ENCODE measurements at regions not wholly inside any gene's neighbourhood (a gene's known extent, or its start where the extent isn't known, plus 50 kb on each side); places are given as distances from the start of the nearest gene placed in this dataset.
A peak's percentile ranks its signal among the peaks of the same experiment; 100 is the strongest.
"Not testable (repeated sequence)": the region's sequence is repeated elsewhere in the genome, so short reads cannot be mapped to it uniquely, and the experiment has no call there.

DNA sequence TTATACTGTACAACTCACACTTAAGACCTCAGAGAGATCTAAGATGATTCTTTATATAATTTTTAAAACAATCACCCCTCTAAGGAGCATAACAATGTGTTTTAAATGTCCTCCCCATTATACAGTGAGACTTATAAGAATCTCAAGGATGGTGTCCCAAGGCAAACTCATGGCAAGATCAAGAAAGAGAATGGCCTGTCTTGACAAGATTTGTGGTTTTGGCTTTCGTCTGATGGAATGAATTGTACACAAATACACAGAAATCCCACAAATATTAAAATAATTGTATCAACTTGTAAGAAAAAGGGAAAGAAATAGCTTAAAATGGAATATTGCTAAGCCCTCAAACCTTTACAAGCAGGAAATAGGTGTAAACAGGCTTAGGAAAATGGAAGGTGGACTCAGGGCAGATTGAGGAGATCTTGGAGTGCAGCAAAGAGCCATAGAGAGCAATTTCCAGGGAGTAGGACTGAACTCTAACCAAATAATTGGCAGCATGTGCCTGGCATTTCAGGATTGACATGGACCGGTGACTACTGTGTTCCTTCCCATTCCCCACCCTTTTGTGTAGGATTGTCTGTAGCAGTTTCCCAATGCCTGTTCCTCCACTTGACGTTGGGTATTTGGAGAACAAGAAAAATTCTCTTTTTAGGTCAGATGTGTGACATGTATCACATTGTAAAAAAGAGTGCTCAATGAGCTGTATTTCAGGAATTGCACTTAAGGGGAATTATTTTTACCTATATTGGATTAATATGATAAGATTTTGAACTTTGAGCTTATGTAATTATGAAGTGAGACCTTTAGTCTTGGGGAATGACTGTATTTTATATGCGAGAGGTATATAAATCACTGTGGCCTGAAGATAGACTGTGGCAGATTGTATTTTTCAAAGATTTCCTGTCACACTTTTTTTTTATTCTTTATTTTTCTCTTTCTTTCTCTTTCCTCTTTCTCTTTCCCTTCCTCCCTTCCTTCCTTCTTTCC lies 317.8 kb upstream of the SLITRK3 start:
- no peak for DNase-seq

DNA sequence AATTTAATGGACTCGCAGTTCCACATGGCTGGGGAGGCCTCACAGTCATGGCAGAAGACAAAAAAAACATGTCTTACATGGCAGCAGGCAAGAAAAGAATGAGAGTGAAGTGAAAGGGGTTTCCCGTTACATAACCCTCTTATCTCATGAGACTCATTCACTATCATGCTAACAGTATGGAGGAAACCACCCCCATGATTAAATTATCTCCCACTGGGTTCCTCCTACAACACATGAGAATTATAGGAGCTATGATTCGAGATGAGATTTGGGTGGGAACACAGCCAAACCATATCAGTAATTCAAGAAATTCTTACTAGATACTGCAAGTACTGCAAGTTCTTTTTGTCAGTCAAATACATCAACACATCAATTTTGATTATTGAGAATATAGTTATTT lies 311.4 kb upstream of the SLITRK3 start:
- no peak for DNase-seq

DNA sequence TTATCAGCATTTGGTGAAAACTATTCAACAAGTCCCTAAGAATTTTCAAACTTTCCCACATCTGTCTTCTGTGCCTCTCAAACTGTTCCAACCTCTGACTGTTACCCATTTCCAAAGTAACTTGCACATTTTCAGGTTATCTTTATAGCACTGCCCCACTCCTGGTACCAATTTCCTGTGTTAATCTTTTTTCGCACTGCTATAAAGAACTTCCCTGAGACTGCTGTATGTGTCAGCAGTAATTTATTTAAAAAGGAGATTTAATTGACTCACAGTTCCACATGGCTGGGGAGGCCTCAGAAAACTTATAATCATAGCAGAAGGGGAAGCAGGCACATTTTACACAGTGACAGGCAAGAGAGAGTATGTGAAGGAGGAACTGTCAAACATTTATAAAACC lies 310.9 kb upstream of the SLITRK3 start:
- no peak for DNase-seq

DNA sequence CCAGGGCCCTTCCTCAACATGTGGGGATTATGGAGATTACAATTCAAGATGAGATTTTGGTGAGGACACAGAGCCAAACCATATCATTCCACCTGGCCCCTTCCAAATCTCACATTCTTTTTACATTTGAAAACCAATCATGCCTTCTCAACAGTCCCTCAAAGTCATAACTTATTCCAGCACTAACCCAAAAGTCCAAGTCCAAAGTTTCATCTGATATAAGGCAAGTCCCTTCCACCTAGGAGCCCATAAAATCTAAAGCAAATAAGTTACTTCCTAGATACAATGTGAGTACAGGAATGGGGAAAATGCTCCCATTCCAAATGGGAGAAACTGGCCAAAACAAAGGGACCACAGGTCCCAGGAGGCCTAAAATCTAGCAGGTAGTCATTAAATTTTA lies 309.5 kb upstream of the SLITRK3 start:
- no peak for DNase-seq

DNA sequence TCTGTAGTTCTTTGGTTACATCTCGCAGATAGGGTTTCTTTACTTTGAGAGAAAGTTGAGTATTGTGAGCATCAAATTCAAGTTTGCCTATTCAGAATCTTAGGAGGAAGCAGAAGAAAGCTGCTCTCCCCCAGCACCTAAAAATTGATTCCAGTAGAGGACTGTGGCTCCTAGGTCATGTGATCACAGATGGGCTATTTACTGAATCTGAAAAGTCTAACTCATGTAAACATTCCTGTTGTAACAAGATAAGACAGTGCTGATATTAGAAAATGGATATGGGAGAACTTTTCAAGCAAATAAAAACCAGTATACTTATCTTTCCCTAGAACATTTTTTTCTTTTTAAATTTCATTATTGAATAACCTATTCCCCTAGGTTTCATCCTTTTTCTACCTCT lies 308.4 kb upstream of the SLITRK3 start:
- no peak for DNase-seq

DNA sequence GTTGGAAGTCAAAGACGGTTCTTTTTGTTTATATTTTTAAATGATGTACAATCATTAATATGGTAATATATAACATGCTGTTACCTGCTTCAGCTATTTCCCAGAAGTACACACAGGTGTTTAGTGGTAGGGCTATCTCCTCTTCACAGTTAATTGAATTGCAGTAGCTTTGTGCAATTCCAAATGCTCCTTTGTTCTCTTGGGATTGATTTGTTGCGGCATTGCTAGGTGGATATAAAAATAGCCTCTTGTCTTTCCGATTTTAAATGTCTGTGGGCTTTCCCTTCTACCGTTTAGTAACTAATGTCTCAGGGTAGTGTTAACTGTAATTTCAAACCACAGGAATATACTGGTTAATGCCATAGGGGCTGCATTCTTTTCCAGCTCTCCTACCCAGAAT lies 307.6 kb upstream of the SLITRK3 start:
- DNase-seq: peak; percentile 71

DNA sequence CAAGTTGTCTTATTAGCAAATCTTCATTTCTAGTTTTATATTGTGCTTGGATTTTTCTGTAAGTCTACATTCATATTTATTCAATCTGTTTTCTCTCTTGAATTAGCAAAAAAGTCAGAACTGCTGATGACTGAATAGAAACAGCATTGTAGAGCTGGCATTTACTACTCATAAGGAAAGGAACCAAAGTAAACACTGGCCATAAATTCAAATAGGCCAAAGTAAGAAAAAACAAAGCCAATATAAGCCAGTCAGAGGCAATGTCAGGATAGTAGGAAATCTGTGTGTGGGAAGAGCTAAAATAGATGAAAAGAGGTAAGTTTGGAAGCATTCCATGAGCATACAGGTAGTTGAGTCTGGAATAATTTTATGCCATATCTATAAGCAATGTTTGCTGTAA lies 307.2 kb upstream of the SLITRK3 start:
- DNase-seq: no peak

DNA sequence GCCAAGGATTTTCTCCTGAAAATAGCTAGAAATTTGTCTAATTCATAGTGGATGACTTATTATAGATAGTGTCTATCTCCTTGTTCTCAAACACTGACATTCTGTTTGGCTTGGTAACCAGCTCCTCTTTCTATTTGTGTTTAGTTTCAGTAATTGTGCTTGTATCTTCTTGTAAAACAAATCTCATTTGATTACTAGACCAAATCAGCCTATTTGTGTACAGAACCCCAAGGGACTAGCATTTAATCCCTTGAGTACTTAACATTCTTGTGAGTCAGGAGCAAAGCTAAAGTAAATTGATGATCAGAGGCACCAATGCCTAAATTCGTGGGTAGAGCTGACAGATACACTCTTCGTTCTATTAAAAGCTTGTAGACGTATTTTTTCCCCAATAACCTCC lies 306.5 kb upstream of the SLITRK3 start:
- DNase-seq: peak; percentile 98

DNA sequence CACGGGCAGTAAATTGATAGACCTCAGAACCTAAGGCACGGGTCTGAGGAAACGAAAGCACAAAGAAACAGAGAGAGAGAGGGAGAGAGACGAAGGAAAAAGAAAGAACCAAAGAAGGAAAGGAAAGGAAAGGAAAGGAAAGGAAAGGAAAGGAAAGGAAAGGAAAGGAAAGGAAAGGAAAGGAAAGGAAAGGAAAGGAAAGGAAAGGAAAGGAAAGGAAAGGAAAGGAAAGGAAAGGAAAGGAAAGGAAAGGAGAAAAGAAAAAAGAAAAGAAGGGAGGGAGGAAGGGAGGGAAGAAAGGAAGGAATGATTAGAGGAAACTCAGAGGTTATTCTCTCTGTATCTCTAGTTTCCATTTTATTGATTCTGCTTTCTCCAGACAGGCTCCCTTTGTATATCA lies 302.6 kb upstream of the SLITRK3 start:
- not testable (repeated sequence) for DNase-seq

DNA sequence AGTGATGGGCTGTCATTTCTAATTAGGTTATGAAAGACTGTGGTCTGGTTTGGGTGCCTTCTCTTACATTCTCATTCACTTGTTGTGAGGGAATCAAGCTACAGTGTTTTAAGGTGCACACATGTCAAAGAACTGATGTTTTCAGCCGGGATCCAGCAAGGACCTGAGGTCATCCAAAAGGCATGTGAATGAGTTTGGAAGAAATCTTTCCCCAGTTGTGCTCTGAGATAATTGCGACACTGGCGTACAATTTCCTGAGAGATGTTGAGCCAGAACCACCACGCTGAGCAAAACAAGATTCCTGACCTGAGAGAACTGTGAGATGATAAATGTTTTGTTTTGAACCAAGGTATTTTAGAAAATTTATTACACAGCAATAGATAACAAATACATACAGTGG lies 295.3 kb upstream of the SLITRK3 start:
- no peak for DNase-seq

DNA sequence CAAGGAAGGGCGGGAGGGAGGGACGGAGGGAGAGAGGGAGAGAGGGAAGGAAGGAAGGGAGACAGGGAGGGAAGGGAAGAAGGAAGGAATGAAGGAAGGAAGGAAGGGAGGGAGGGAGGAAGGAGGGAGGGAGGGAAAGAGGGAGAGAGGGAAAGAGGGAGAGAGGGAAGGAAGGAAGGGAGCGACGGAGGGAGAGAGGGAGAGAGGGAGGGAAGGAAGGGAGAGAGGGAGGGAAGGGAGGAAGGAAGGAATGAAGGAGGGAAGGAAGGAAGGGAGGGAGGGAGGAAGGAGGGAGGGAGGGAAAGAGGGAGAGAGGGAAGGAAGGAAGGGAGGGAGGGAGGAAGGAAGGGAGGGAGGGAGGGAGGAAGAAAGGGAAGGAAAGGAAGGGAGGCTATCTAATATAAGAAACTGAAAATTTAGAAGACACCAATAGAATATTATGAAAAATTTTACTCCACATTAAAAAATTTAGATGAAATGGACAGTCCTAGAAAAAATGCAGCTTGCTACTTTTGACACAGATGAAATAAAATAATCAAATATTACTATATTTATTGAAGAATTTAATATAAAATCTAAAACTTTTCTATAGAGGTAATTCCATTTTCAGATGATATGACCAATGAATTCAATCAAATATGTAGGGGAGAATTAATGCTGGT lies 280.3 kb upstream of the SLITRK3 start:
- DNase-seq: no peak

DNA sequence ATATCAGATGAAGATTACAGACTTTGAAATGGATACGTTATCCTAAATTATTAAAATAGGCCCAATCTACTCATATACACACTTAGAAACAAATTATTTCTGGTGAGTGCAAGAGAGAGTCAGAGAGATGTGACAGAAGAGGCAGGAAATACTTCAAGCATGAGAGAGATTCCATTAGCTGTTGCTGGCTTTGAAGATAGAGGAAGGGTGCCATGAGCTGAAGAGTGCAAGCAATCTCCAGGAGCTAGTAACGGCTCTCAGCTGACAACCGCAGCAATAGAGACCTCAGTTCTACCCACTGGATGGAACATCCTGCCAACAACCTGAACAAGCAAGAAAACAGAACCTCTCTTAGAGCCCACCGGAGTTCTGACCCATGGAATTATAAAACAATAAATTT lies 270.7 kb upstream of the SLITRK3 start:
- no peak for DNase-seq

DNA sequence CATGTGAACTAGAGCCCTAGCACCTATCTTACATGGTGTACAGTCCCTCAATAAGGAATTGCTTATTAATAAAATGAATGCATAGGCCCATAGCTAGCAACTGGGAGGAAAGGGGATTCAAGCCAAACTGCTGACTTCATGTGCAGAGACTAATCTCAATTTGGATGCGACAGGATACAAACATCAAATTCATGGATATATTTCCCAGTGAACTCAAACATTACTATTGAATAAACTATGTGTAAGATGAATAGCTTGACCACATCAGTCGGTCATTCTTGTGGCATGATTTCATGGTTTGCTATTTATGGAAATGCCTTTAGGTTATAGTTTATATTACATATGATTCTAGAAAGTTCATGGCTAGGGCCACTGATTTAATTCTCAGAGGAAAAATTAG lies 268.6 kb upstream of the SLITRK3 start:
- DNase-seq: no peak

DNA sequence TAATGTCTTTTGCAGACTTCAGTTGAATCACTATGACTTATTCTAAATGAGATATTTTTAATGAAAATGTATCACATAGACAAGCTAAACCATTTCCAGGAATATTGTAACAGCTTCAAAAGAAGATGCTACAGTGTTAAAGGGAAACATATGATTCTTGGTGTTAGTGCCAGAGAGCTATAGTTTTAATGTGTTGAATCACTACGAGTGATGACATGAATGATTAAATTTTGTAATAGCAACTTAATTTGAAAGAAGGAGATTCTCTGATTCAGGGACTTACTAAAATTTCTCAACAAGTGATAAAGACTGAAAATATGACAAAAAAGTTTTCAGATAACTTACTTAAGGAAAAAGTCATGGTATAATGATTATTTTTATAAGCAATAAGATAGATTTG lies 267.3 kb upstream of the SLITRK3 start:
- DNase-seq: no peak

DNA sequence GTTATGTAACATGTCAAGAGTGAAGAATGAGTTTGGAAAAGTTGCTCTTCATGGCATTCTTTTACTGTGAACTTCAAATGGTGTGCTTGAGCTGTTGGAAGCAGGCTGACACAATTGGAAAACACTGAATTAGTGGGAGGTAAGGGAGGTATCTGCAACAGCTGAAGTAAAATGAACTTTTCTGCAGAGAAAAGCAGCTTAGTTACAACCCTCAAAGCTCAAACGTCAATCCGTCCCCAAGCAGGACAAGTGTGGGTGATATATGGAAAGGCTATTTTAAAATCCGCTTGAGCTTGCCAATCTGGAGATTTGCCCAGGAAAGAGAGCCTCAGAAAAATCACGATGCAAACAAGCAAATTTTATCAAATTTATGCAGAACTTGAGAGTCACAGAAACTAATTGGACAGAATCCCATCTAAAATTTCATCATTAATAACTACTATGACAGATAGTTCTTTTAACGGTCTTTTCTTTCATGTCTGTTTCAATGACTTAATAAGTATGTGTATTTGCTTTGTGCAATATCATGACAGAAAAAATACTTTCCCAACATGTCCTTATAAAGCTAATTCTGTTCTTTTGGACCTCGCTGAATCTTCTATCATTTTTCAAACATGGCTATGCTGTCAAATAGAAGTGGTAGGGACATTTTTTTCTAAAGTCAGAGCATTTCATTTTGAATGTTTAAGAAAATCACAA lies 266.6 kb upstream of the SLITRK3 start:
- DNase-seq: no peak

DNA sequence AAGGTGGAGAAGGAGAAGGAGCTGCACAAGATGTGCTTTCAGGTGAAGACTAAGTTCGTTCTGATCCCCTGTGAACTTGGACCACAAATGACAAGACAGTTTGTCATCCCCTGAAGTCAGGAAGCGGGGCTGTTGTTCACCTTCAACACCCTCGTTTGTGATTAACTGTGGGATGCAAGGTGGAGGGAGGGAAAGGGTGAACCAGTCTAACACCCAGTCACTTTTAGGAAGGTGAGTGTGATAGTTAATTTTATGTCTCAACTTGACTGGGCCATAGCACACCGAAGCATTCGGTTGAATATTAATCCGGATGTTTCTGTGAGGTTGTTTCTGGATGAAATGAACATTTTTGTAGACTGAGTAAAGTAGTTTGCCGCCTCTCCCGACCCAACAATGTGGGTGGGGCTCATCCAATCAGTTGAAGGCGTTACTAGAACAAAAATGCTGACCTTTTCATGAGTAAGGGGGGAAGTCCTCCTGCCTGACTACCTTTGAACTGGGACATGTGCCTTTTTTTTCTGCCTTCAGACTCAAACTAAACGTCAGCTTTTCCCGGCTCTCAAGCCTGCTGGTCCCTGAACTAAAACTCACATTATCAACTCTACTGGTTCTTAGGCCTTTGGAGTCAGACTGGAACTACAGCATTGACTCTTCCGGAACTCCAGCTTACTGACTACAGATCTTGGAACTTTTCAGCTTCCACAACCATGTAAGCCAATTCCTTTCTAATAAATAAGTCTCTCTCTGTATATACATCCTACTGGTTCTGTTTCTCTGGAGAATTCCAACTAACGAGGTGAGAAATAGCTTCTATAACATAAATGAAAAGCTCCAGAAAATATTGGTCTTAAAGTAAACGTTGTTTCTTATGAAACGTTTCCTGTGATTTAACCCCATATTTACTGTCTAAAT lies 264.0 kb upstream of the SLITRK3 start:
- DNase-seq: no peak

DNA sequence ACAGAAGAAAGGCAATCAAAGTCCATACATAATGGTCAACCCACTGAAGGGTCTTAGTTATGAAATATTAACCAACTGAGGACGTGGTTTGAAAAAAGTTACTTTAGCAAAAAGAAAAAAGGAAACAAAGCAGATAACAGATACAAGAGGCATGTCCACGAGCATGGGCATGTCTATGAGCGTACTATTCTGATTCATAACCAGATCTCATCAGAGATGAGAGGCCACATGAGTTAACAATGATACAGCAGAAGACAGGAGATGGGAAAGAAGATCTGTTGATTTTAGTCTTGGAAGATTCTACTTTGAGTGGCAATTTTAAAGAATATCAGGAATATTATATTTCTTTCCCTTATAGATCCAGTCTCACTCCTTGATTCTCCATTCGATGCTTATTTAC lies 262.9 kb upstream of the SLITRK3 start:
- no peak for DNase-seq

DNA sequence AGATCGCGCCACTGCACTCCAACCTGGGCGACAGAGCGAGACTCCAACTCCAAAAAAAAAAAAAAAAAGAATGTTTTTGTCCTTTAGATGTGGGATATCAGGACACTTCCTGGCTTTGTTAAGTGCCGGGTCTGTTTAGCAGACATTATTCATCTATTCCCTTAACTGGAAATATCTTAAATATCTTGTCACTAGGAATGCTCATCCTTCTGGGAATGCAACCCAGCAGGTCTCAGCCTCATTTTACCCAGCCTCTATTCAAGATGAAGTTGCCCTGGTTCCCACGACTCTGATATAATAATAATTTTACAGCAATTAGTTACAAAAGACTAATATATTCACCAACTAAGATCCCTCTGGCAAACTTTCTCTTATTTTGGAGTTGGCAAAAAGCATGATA lies 260.9 kb upstream of the SLITRK3 start:
- DNase-seq: no peak

DNA sequence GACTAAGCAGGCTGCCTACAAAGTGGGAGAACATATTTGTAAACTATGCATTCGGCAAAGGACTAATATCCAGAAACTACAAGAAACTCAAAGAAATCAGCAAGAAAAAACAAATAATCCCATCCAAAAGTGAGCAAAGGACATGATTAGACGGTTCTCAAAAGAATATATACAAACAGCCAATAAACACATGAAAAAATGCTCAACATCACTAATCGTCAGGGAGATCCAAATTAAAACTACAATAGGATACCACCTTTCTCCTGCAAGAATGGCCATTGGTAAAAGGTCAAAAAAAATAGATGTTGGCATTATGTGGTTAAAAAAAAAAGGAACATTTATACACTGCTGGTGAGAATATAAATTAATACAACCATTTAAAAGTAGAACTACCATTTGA lies 259.6 kb upstream of the SLITRK3 start:
- no peak for DNase-seq

DNA sequence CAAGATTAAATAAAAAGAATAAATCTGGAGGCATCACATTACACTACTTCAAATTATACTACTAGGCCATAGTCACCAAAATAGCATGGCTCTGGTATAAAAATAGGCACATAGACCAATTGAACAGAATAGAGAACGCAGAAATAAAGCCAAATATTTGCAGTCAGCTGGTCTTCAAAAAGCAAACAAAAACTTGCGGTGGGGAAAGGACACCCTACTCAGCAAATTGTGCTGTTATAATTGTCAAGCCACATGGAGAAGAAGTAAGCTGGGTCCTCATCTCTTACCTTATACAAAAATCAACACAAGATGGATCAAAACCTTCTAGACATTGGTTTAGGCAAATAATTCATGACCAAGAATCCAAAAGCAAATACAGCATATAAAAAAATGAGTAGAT lies 259.2 kb upstream of the SLITRK3 start:
- DNase-seq: no peak

DNA sequence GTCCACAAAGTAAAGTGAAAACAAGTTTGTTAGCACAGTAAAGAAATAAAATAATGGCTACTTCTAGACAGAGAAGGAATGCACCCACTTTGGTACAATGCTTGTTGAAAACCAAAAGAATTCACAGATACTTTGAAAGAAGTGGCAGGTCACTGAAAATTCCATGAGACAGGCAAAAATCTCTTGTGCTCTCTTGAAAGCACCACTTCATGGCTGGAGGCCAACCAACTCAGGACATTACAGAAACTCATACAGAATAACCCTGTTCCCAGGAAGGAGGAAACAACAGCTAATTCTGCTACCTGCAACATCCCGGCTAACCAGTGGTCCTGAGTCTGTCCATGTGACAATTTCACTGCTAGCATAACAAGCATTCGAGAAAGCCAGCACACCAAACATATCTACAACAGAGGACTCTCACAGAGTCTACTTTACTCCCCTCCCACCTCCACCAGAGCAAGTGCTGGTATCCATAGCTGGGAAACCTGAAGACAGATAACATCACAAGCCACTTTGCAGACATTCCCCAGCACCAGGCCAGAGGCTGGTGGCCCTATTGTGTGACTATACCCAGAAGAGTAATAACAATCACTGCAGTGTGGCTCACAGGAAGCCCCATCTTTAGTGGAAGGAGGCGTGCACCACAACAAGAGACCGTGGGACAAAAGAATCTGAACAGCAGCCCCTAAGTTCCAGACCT lies 255.3 kb upstream of the SLITRK3 start:
- no peak for DNase-seq

DNA sequence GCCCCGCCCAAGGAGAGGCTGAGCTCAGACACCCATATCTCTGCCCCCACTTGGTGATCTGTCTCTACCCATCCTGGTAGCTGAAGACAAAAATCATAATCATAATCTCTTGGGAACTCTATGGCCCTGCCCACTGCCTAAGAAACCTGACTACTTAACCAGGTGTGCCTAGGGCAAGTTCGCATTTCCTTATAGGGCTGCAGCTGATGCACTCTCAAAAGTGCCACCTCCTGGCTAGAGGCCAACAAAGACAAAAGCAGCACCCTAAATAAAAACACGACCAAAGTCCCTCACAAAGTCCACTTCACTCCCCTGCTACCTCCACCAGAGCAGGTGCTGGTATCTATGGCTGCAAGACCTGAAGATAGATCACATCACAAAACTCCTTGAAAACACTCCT lies 250.4 kb upstream of the SLITRK3 start:
- no peak for DNase-seq
